RWPE1 (cell line): ENCODE measurements at regions not wholly inside any gene's neighbourhood (a gene's known extent, or its start where the extent isn't known, plus 50 kb on each side); places are given as distances from the start of the nearest gene placed in this dataset.

Source experiments
- CTCF ChIA-PET: fragments of 350-600 bp; sonication (Branson Sonifier 250); formaldehyde crosslinking; extraction: SDS; loops from one replicate; lab custom pipeline; 2021; lab: Yijun Ruan, JAX
- POLR2A ChIA-PET: fragments of 400-600 bp; formaldehyde crosslinking; extraction: SDS; loops from one replicate; lab custom pipeline; 2020; ENCODE audit warnings: antibody characterized with exemption; ENCODE audit not compliant: low non-redundant PET; lab: Yijun Ruan, JAX
- DNase-seq: peaks from one replicate; pipeline ENCODE4 v3.0.0; 2012; ENCODE audit warnings: low spot score
- H3K27ac ChIP-seq: fragments of 450-650 bp; 2 replicates; pipeline ENCODE4 v1.5.1; 2017
- CTCF ChIP-seq: fragments of 450-650 bp; conservative IDR thresholded peaks from 2 replicates; pipeline ENCODE4 v1.5.1; 2017; ENCODE audit warnings: low read depth, mild to moderate bottlenecking

DNA sequence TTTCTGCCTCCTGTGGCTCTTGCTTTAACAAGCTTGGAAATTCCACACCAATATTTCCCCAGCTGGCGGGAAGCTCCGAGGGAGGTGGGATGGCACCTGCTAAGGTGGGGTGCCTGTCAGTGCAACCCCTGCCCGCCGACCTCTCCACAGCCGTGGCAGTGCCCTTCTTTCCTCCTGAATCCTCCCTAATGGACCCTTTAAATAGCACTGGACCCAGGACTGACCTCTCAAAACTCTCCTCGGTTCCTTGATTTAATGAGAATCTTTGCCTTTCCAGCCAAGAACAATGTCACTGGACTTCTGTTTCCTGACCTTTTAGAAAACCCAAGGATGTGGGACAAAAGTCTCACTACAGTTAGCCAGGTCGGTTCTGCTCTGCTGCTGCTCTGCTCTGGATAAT is 63.2 kb upstream of the EXOC6 start:
- no peak for DNase-seq
- POLR2A ChIA-PET: no interaction called here
- TF ChIP-seq CTCF: no peak
- no peak overlapping the region for H3K27ac ChIP-seq
- CTCF ChIA-PET: interaction anchor here (0.7 kb wide), 1 partner anchor 84 kb away, joined by 3 read pairs; no protein-coding TSS in a partner anchor

GRCh38 chr10:92787557-92788152 is 60.7 kb upstream of the EXOC6 start:
- no peak for DNase-seq
- no peak for TF ChIP-seq CTCF
- H3K27ac ChIP-seq: no peak overlapping the region
- ChIA-PET CTCF (interaction anchor here (0.6 kb wide), 1 partner anchor 190 kb away, joined by 5 read pairs; no protein-coding TSS in a partner anchor), POLR2A (no interaction called here)

GRCh38 chr10:92789067-92789466 is 59.3 kb upstream of the EXOC6 start:
- ChIA-PET CTCF (interaction anchor here (0.6 kb wide), 1 partner anchor 13 kb away, joined by 3 read pairs; no protein-coding TSS in a partner anchor), POLR2A (no interaction called here)
- TF ChIP-seq CTCF: no peak
- DNase-seq: no peak
- H3K27ac ChIP-seq: no peak overlapping the region

GRCh38 chr10:92789786-92790185 is 58.5 kb upstream of the EXOC6 start:
- POLR2A ChIA-PET: no interaction called here
- DNase-seq: no peak
- CTCF ChIA-PET: no interaction called here
- no peak overlapping the region for H3K27ac ChIP-seq
- no peak for TF ChIP-seq CTCF

GRCh38 chr10:92790440-92790839 is 57.9 kb upstream of the EXOC6 start:
- H3K27ac ChIP-seq: no peak overlapping the region
- ChIA-PET POLR2A (no interaction called here), CTCF (no interaction called here)
- TF ChIP-seq CTCF: no peak
- DNase-seq: no peak

DNA sequence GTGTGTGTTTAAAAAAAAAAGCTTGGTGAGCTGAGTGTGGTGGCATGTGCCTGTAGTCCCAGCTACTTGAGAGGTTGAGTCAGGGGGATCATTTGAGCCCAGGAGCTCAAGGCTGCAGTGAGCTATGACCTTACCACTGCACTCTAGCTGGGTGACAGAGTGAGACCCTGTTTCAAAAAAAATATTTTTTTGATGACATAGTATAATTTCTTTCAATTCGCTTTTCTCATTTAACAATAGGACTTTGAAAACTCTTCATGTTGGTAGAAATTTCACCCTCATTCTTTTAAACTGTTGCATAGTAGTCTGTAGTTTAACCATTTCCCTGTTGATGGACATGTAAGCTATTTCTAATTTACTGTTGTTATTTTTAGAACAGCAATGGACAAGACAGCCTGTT is 55.7 kb upstream of the EXOC6 start:
- ChIA-PET CTCF (no interaction called here), POLR2A (no interaction called here)
- DNase-seq: no peak
- no peak overlapping the region for H3K27ac ChIP-seq
- TF ChIP-seq CTCF: no peak
